ENCODE measurements at regions not wholly inside any gene's neighbourhood (a gene's known extent, or its start where the extent isn't known, plus 50 kb on each side); places are given as distances from the start of the nearest gene placed in this dataset.

GRCh38 chr5:156188016-156188415 is 138.9 kb upstream of the SGCD start:
- no peak for TF ChIP-seq CTCF (IDR thresholded peaks at IDR 0.05; ENCODE audit: control extremely low read depth in 1 of 3, insufficient read depth in 1 of 3, low read depth in 1 of 3, low read length in 3 of 3)
- TF ChIP-seq POLR2AphosphoS5 (IDR thresholded peaks at IDR 0.05; ENCODE audit: low read depth, low read length) = no peak
- no peak for TF ChIP-seq SUZ12 (IDR thresholded peaks at IDR 0.05; ENCODE audit: low read length)
- TF ChIP-seq CHD2 (IDR thresholded peaks at IDR 0.05; ENCODE audit: low read length) = no peak
- no peak for TF ChIP-seq NRF1 (IDR thresholded peaks at IDR 0.05; ENCODE audit: low read depth, low read length)
- no peak for TF ChIP-seq ZNF274 (IDR thresholded peaks at IDR 0.05; ENCODE audit: borderline replicate concordance, extremely low read depth, low read length)
- no peak for TF ChIP-seq ATF2 (IDR thresholded peaks at IDR 0.05; ENCODE audit: low read length)
- no peak for TF ChIP-seq POLR2A (IDR thresholded peaks at IDR 0.05; ENCODE audit: control extremely low read depth in 1 of 2, low read depth in 2 of 2, low read length in 2 of 2)

Measured in H1 (cell line).